SK-N-SH treated with all-trans-retinoic acid at 6 μM for 48 hours (cell line): ENCODE measurements at regions not wholly inside any gene's neighbourhood (a gene's known extent, or its start where the extent isn't known, plus 50 kb on each side); places are given as distances from the start of the nearest gene placed in this dataset.

ENCODE experiments used
- ATAC-seq: fragments of 200-7000 bp; cut with Tn5 transposase; 3 replicates; pipeline ENCODE4 v1.9.1; 2020; ENCODE audit warnings: mild to moderate bottlenecking, moderate library complexity
- ARNTL ChIP-seq: fragments of 450-650 bp; formaldehyde crosslinking; IDR thresholded peaks from 2 replicates; pipeline ENCODE4 v1.5.0; 2020; ENCODE audit warnings: low read depth, mild to moderate bottlenecking, moderate library complexity, borderline replicate concordance
- CSDC2 ChIP-seq: fragments of 250-450 bp; sonication (Bioruptor Pico); IDR thresholded peaks from 2 replicates; pipeline ENCODE4 v1.5.0; 2020; ENCODE audit warnings: mild to moderate bottlenecking, moderate library complexity
- ESRRG ChIP-seq: fragments of 250-450 bp; sonication (Bioruptor Pico); IDR thresholded peaks from 2 replicates; pipeline ENCODE4 v1.6.1; 2021; ENCODE audit warnings: mild to moderate bottlenecking
- GLIS3 ChIP-seq: fragments of 250-450 bp; sonication (Bioruptor Pico); IDR thresholded peaks from 2 replicates; pipeline ENCODE4 v1.5.0; 2020; ENCODE audit warnings: mild to moderate bottlenecking, moderate library complexity
- ISL1 ChIP-seq: fragments of 250-450 bp; sonication (Bioruptor Pico); IDR thresholded peaks from 2 replicates; pipeline ENCODE4 v2.1.2; 2022; ENCODE audit warnings: mild to moderate bottlenecking, moderate library complexity
- OSR1 ChIP-seq: fragments of 250-450 bp; sonication (Bioruptor Pico); IDR thresholded peaks from 2 replicates; pipeline ENCODE4 v1.8.0; 2022; ENCODE audit warnings: moderate library complexity, mild to moderate bottlenecking, inconsistent platforms
- PPARA ChIP-seq: fragments of 250-450 bp; sonication (Bioruptor Pico); IDR thresholded peaks from 2 replicates; pipeline ENCODE4 v1.5.0; 2020; ENCODE audit warnings: mild to moderate bottlenecking, borderline replicate concordance
- RARB ChIP-seq: fragments of 250-450 bp; sonication (Bioruptor Pico); IDR thresholded peaks from 2 replicates; pipeline ENCODE4 v1.8.0; 2021; ENCODE audit warnings: mild to moderate bottlenecking, moderate library complexity
- SNAI2 ChIP-seq: fragments of 250-450 bp; sonication (Bioruptor Pico); IDR thresholded peaks from 2 replicates; pipeline ENCODE4 v1.5.0; 2020; ENCODE audit warnings: mild to moderate bottlenecking, moderate library complexity
- TOX ChIP-seq: fragments of 250-450 bp; sonication (Bioruptor Pico); IDR thresholded peaks from 2 replicates; pipeline ENCODE4 v1.8.0; 2021; ENCODE audit warnings: mild to moderate bottlenecking, moderate library complexity, borderline replicate concordance
- ZC3H10 ChIP-seq: fragments of 250-450 bp; sonication (Bioruptor Pico); IDR thresholded peaks from 2 replicates; pipeline ENCODE4 v1.5.1; 2021; ENCODE audit warnings: mild to moderate bottlenecking, moderate library complexity
- ZNF70 ChIP-seq: fragments of 450-650 bp; formaldehyde crosslinking; IDR thresholded peaks from 2 replicates; pipeline ENCODE4 v1.5.0; 2020; ENCODE audit warnings: mild to moderate bottlenecking, moderate library complexity
- ZNF8 ChIP-seq: fragments of 450-650 bp; formaldehyde crosslinking; IDR thresholded peaks from 2 replicates; pipeline ENCODE4 v1.5.0; 2020; ENCODE audit warnings: mild to moderate bottlenecking, moderate library complexity
- TF ChIP-seq, protein P1 (sequence below): fragments of 250-450 bp; sonication (Bioruptor Pico); IDR thresholded peaks from 2 replicates; pipeline ENCODE4 v1.8.0; 2020; ENCODE audit warnings: mild to moderate bottlenecking, moderate library complexity, borderline replicate concordance
- TF ChIP-seq, protein P2 (sequence below): fragments of 250-450 bp; sonication (Bioruptor Pico); IDR thresholded peaks from 2 replicates; pipeline ENCODE4 v1.5.1; 2020; ENCODE audit warnings: low read depth, mild to moderate bottlenecking, moderate library complexity
- TF ChIP-seq, protein P3 (sequence below): fragments of 250-450 bp; sonication (Bioruptor Pico); IDR thresholded peaks from 2 replicates; pipeline ENCODE4 v1.5.0; 2020; ENCODE audit warnings: mild to moderate bottlenecking, moderate library complexity
- TF ChIP-seq, protein P4 (sequence below): fragments of 250-450 bp; sonication (Bioruptor Pico); IDR thresholded peaks from 2 replicates; pipeline ENCODE4 v1.5.1; 2021; ENCODE audit warnings: mild to moderate bottlenecking, moderate library complexity
- TF ChIP-seq, protein P5 (sequence below): fragments of 250-450 bp; sonication (Bioruptor Pico); IDR thresholded peaks from 2 replicates; pipeline ENCODE4 v1.8.0; 2021; ENCODE audit warnings: low read depth, mild to moderate bottlenecking, moderate library complexity, borderline replicate concordance

DNA sequence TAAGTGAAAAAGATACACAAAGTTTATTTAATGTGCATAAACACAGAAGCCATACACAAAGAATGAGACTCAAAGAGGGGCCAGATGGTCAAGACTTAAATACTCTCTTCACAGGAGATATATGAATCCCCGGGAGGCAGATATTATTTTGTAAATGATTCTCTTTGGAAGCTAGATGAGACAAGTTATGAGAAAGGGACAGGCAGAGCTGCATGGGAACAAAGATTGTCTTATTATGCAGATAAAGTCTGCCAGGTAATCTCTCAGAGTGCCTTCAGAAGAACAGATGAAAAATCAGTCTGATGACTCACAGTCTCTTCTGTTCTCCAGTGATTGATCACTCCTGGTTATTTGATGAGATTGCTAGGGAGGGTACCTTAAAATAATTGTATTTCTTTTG, 89.0 kb downstream of the NAF1 start:
- no peak for ATAC-seq
- TF ChIP-seq ZNF8 (CRISPR knock-in tag) (no peak), ISL1 (CRISPR knock-in tag) (no peak), ARNTL (CRISPR knock-in tag) (no peak), RARB (no peak), GLIS3 (no peak)

DNA sequence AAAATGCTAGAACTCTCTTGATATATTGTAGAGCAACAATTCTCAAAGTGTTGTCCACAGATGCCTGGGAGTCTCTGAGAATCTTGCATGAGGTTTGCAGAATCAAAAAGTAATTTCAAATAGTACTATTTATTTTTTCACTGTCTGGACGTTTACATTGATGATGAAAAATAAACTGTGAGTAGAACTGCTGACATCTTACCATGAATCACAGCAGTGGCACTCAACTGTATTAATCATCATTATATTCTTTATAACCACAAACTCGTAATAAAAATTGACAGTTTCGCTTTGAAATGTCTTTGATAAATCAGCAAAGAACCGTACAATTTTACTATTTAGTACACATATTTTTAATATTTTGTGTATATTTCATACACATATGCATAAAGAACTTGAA, 94.5 kb downstream of the NAF1 start:
- ATAC-seq = no peak
- TF ChIP-seq, protein P1, sequence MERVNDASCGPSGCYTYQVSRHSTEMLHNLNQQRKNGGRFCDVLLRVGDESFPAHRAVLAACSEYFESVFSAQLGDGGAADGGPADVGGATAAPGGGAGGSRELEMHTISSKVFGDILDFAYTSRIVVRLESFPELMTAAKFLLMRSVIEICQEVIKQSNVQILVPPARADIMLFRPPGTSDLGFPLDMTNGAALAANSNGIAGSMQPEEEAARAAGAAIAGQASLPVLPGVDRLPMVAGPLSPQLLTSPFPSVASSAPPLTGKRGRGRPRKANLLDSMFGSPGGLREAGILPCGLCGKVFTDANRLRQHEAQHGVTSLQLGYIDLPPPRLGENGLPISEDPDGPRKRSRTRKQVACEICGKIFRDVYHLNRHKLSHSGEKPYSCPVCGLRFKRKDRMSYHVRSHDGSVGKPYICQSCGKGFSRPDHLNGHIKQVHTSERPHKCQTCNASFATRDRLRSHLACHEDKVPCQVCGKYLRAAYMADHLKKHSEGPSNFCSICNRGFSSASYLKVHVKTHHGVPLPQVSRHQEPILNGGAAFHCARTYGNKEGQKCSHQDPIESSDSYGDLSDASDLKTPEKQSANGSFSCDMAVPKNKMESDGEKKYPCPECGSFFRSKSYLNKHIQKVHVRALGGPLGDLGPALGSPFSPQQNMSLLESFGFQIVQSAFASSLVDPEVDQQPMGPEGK (CRISPR knock-in tag) = no peak
- no peak for TF ChIP-seq ZNF70 (CRISPR knock-in tag)
- TF ChIP-seq, protein P2, sequence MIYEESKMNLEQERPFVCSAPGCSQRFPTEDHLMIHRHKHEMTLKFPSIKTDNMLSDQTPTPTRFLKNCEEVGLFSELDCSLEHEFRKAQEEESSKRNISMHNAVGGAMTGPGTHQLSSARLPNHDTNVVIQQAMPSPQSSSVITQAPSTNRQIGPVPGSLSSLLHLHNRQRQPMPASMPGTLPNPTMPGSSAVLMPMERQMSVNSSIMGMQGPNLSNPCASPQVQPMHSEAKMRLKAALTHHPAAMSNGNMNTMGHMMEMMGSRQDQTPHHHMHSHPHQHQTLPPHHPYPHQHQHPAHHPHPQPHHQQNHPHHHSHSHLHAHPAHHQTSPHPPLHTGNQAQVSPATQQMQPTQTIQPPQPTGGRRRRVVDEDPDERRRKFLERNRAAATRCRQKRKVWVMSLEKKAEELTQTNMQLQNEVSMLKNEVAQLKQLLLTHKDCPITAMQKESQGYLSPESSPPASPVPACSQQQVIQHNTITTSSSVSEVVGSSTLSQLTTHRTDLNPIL (CRISPR knock-in tag) = no peak
- TF ChIP-seq, all 23 proteins: peak for 0

DNA sequence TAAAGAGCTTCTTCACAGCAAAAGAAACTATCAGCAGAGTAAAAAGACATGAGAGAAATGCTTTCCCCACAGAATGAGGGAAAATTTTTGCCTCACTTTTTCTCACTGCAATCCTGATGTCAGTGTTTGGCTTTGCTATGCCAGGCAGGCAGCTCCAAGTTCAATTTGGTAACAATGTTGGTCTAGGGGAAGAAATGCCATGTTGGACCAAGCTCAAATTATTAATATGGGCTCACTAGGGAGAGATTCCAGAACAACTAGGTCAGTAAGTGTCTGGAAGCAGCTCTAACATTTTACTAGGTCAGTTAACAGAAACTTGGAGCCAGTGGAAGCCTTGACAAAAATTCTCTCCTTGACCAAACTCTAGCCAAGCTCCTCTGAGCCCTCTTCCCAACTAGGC, 95.4 kb downstream of the NAF1 start:
- TF ChIP-seq, protein P3, sequence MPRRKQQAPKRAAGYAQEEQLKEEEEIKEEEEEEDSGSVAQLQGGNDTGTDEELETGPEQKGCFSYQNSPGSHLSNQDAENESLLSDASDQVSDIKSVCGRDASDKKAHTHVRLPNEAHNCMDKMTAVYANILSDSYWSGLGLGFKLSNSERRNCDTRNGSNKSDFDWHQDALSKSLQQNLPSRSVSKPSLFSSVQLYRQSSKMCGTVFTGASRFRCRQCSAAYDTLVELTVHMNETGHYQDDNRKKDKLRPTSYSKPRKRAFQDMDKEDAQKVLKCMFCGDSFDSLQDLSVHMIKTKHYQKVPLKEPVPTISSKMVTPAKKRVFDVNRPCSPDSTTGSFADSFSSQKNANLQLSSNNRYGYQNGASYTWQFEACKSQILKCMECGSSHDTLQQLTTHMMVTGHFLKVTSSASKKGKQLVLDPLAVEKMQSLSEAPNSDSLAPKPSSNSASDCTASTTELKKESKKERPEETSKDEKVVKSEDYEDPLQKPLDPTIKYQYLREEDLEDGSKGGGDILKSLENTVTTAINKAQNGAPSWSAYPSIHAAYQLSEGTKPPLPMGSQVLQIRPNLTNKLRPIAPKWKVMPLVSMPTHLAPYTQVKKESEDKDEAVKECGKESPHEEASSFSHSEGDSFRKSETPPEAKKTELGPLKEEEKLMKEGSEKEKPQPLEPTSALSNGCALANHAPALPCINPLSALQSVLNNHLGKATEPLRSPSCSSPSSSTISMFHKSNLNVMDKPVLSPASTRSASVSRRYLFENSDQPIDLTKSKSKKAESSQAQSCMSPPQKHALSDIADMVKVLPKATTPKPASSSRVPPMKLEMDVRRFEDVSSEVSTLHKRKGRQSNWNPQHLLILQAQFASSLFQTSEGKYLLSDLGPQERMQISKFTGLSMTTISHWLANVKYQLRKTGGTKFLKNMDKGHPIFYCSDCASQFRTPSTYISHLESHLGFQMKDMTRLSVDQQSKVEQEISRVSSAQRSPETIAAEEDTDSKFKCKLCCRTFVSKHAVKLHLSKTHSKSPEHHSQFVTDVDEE = no peak
- TF ChIP-seq CSDC2 (CRISPR knock-in tag) = no peak
- no peak for TF ChIP-seq RARB
- no peak for TF ChIP-seq SNAI2 (CRISPR knock-in tag)
- no peak for TF ChIP-seq ISL1 (CRISPR knock-in tag)
- TF ChIP-seq, protein P4, sequence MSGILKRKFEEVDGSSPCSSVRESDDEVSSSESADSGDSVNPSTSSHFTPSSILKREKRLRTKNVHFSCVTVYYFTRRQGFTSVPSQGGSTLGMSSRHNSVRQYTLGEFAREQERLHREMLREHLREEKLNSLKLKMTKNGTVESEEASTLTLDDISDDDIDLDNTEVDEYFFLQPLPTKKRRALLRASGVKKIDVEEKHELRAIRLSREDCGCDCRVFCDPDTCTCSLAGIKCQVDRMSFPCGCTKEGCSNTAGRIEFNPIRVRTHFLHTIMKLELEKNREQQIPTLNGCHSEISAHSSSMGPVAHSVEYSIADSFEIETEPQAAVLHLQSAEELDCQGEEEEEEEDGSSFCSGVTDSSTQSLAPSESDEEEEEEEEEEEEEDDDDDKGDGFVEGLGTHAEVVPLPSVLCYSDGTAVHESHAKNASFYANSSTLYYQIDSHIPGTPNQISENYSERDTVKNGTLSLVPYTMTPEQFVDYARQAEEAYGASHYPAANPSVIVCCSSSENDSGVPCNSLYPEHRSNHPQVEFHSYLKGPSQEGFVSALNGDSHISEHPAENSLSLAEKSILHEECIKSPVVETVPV (CRISPR knock-in tag) = no peak
- no peak for TF ChIP-seq OSR1 (CRISPR knock-in tag)
- TF ChIP-seq ARNTL (CRISPR knock-in tag) = no peak
- TF ChIP-seq PPARA (CRISPR knock-in tag) = no peak
- TF ChIP-seq ZNF70 (CRISPR knock-in tag) = no peak
- no peak for TF ChIP-seq ESRRG
- no peak for ATAC-seq

DNA sequence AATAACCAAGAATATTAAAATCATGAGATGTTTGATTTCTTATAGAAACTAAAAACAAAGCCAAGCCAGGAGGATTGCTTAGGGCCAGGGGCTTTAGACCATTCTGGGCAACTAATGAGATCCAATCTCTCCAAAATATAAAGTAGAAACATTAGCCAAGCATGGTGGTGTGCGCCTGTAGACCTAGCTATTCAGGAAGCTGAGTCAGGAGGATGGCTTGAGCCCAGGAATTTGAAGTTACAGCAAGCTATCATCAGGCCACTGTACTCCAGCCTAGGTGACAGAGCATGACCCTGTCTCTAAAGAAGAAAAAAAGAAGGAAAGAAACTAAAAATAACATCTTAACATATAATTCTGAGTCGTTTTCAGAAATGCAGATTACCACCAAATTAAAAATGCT, 96.7 kb downstream of the NAF1 start:
- no peak for ATAC-seq
- TF ChIP-seq TOX = no peak
- no peak for TF ChIP-seq ZNF8 (CRISPR knock-in tag)
- TF ChIP-seq, protein P1 (CRISPR knock-in tag) = no peak
- TF ChIP-seq ARNTL (CRISPR knock-in tag) = no peak

DNA sequence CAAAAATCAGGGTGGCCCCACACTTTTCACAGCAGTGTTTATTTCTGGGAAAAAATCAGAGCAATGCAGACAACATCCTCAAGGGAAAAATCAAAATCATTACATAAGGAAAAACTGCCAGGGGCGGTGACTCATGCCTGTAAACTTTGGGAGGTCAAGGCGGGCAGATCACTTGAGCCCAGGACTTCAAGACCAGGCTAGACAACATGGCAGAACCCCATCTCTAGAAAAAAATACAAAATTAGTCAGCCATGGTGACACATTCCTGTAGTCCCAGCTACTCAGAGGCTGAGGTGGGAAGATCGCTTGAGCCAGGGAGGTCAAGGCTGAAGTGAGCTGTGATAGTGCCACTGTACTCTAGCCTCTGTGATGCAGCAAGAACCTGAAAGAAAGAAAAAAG, 102.8 kb downstream of the NAF1 start:
- no peak for ATAC-seq
- no peak for TF ChIP-seq TOX
- TF ChIP-seq, protein P3 = no peak
- no peak for TF ChIP-seq SNAI2 (CRISPR knock-in tag)
- no peak for TF ChIP-seq ZNF70 (CRISPR knock-in tag)
- TF ChIP-seq, protein P5, sequence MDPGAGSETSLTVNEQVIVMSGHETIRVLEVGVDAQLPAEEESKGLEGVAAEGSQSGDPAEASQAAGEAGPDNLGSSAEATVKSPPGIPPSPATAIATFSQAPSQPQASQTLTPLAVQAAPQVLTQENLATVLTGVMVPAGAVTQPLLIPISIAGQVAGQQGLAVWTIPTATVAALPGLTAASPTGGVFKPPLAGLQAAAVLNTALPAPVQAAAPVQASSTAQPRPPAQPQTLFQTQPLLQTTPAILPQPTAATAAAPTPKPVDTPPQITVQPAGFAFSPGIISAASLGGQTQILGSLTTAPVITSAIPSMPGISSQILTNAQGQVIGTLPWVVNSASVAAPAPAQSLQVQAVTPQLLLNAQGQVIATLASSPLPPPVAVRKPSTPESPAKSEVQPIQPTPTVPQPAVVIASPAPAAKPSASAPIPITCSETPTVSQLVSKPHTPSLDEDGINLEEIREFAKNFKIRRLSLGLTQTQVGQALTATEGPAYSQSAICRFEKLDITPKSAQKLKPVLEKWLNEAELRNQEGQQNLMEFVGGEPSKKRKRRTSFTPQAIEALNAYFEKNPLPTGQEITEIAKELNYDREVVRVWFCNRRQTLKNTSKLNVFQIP = no peak
- no peak for TF ChIP-seq RARB
- no peak for TF ChIP-seq ZC3H10 (CRISPR knock-in tag)
